A172 (cell line): ENCODE measurements at regions not wholly inside any gene's neighbourhood (a gene's known extent, or its start where the extent isn't known, plus 50 kb on each side); places are given as distances from the start of the nearest gene placed in this dataset.

Source experiments
- DNase-seq: peaks from one replicate; pipeline ENCODE4 v3.0.0-alpha.2; 2015; ENCODE audit warnings: low spot score

GRCh38 chr13:97786510-97786909, 167.0 kb upstream of the IPO5 start:
- DNase-seq = no peak

GRCh38 chr13:97797553-97797952, 155.9 kb upstream of the IPO5 start:
- DNase-seq = no peak

- DNase-seq = no peak
These were observed 155.2 kb upstream of the IPO5 start for GRCh38 chr13:97798171-97798821.

- no peak for DNase-seq
These were observed 154.6 kb upstream of the IPO5 start for GRCh38 chr13:97798836-97799235.

GRCh38 chr13:97802213-97802612, 151.3 kb upstream of the IPO5 start:
- DNase-seq = no peak

- no peak for DNase-seq
These were observed 143.9 kb upstream of the IPO5 start for GRCh38 chr13:97809576-97809975.

- DNase-seq = peak; percentile 30
These were observed 143.3 kb upstream of the IPO5 start for GRCh38 chr13:97810152-97810551.

- no peak for DNase-seq
These were observed 131.1 kb upstream of the IPO5 start for GRCh38 chr13:97822377-97822776.

GRCh38 chr13:97826421-97827012, 127.0 kb upstream of the IPO5 start:
- no peak for DNase-seq

GRCh38 chr13:97834250-97834649, 119.2 kb upstream of the IPO5 start:
- DNase-seq = no peak

- DNase-seq = no peak
These were observed 110.3 kb upstream of the IPO5 start for GRCh38 chr13:97843189-97843588.

GRCh38 chr13:97844151-97844550, 109.3 kb upstream of the IPO5 start:
- DNase-seq = no peak

- no peak for DNase-seq
These were observed 104.6 kb upstream of the IPO5 start for GRCh38 chr13:97848886-97849285.

- DNase-seq = peak; percentile 38
These were observed 104.2 kb upstream of the IPO5 start for GRCh38 chr13:97849305-97849704.

GRCh38 chr13:97851269-97851668, 102.2 kb upstream of the IPO5 start:
- DNase-seq = no peak

GRCh38 chr13:97852181-97852874, 101.1 kb upstream of the IPO5 start:
- no peak for DNase-seq

- no peak for DNase-seq
These were observed 99.9 kb upstream of the IPO5 start for GRCh38 chr13:97853550-97853949.

- DNase-seq = peak; percentile 74
These were observed 97.7 kb upstream of the IPO5 start for GRCh38 chr13:97855570-97856303.

- DNase-seq = no peak
These were observed 97.2 kb upstream of the IPO5 start for GRCh38 chr13:97856304-97856675.

GRCh38 chr13:97858161-97858560, 95.3 kb upstream of the IPO5 start:
- DNase-seq = no peak

- no peak for DNase-seq
These were observed 87.1 kb upstream of the IPO5 start for GRCh38 chr13:97866346-97866745.

- DNase-seq = no peak
These were observed 86.7 kb upstream of the IPO5 start for GRCh38 chr13:97866751-97867150.

GRCh38 chr13:97873398-97873797, 80.1 kb upstream of the IPO5 start:
- DNase-seq = no peak
